ENCODE measurements at regions not wholly inside any gene's neighbourhood (a gene's known extent, or its start where the extent isn't known, plus 50 kb on each side); places are given as distances from the start of the nearest gene placed in this dataset.

GRCh38 chrX:139327355-139327754 lies 203.2 kb upstream of the F9 start:
- TF ChIP-seq, protein P1, sequence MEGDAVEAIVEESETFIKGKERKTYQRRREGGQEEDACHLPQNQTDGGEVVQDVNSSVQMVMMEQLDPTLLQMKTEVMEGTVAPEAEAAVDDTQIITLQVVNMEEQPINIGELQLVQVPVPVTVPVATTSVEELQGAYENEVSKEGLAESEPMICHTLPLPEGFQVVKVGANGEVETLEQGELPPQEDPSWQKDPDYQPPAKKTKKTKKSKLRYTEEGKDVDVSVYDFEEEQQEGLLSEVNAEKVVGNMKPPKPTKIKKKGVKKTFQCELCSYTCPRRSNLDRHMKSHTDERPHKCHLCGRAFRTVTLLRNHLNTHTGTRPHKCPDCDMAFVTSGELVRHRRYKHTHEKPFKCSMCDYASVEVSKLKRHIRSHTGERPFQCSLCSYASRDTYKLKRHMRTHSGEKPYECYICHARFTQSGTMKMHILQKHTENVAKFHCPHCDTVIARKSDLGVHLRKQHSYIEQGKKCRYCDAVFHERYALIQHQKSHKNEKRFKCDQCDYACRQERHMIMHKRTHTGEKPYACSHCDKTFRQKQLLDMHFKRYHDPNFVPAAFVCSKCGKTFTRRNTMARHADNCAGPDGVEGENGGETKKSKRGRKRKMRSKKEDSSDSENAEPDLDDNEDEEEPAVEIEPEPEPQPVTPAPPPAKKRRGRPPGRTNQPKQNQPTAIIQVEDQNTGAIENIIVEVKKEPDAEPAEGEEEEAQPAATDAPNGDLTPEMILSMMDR (IDR thresholded peaks at IDR 0.05; ENCODE audit: insufficient read depth, low read length): no peak
- TF ChIP-seq REST (IDR thresholded peaks at IDR 0.05; ENCODE audit: insufficient replicate concordance, low read depth) (no peak), SPI1 (IDR thresholded peaks at IDR 0.05; ENCODE audit: borderline replicate concordance, low read depth) (no peak), POLR2AphosphoS5 (IDR thresholded peaks at IDR 0.05; ENCODE audit: low read depth) (no peak), GABPA (IDR thresholded peaks at IDR 0.05; ENCODE audit: low read depth) (no peak)

Data from HL-60 (cell line).